K562 (cell line): ENCODE measurements at regions not wholly inside any gene's neighbourhood (a gene's known extent, or its start where the extent isn't known, plus 50 kb on each side); places are given as distances from the start of the nearest gene placed in this dataset.

ENCODE experiments used
- ATAC-seq: fragments of 200-7000 bp; cut with Tn5 transposase; 3 replicates; pipeline ENCODE4 v1.9.1; 2020; ENCODE audit warnings: moderate library complexity
- BruUV-seq: library from RNA; stranded (reverse); fragments of 400-500 nt; replicated peaks from 2 replicates; lab custom pipeline; 2021; lab: Mats Ljungman, UMichigan
- CTCF ChIA-PET: fragments of 300-600 bp; formaldehyde crosslinking; extraction: SDS; loops from one replicate; lab custom pipeline; 2021; ENCODE audit warnings: low intra/inter-chr PET ratio; lab: Yijun Ruan, JAX
- POLR2A ChIA-PET: fragments of 300-600, 350-650 bp; sonication (Branson Sonifier 250); formaldehyde crosslinking; extraction: SDS; loops from one replicate; lab custom pipeline; 2021; ENCODE audit warnings: antibody characterized with exemption, inconsistent platforms; lab: Yijun Ruan, JAX
- DNase-seq, 4 experiments: peaks; one replicate each; pipeline versions ENCODE4 v3.0.0 to v3.0.0-alpha.2; 2011 to 2018; ENCODE audit warnings: low spot score in 3 of 4, mixed read lengths in 3 of 4; ENCODE audit errors: extremely low read depth in 1 of 4
- FAIRE-seq: peaks from 2 replicates; lab custom pipeline; 2011; peaks lifted over from hg19 to GRCh38; lab: Jason Lieb, UNC
- H2AFZ ChIP-seq: 2 replicates; pipeline ENCODE4 v1.6.0; 2011; ENCODE audit warnings: low read depth, low read length, control low read depth, inconsistent platforms
- H3K27ac ChIP-seq: fragments of 200-600 bp; 3 replicates; pipeline ENCODE4 v1.8.0; 2011; ENCODE audit warnings: low read depth, mild to moderate bottlenecking, control low read depth, inconsistent platforms, low read length, moderate library complexity, mixed read lengths; ENCODE audit errors: extremely low read depth
- H3K27me3 ChIP-seq, 2 experiments: fragments of 300-600 bp in 1 of 2; 2 replicates in 1 of 2; 3 replicates in 1 of 2; pipeline versions ENCODE4 v1.6.0 to v1.8.0; 2011; ENCODE audit warnings: inconsistent platforms in 2 of 2, low read length in 2 of 2, mild to moderate bottlenecking in 1 of 2, mixed read lengths in 1 of 2, moderate library complexity in 1 of 2; ENCODE audit not compliant: control insufficient read depth in 2 of 2, insufficient read depth in 2 of 2
- H3K36me3 ChIP-seq: fragments of 300-600 bp; 3 replicates; pipeline ENCODE4 v1.8.0; 2011; ENCODE audit warnings: mild to moderate bottlenecking, low read length, inconsistent platforms; ENCODE audit not compliant: control insufficient read depth, insufficient read depth
- H3K4me1 ChIP-seq, 2 experiments: fragments of 200-600 bp in 1 of 2; replicated peaks in 1 of 2; 2 replicates in 1 of 2; 3 replicates in 1 of 2; pipeline versions ENCODE4 v1.5.1 to v1.8.0; 2011; ENCODE audit warnings: inconsistent platforms in 2 of 2, low read length in 2 of 2, mild to moderate bottlenecking in 1 of 2, mixed read lengths in 1 of 2, moderate library complexity in 1 of 2; ENCODE audit not compliant: control insufficient read depth in 2 of 2, insufficient read depth in 2 of 2
- H3K4me2 ChIP-seq: 2 replicates; pipeline ENCODE4 v1.6.1; 2011; ENCODE audit warnings: low read length, control low read depth, inconsistent platforms, mixed read lengths; ENCODE audit not compliant: insufficient read depth
- H3K4me3 ChIP-seq: fragments of 200-600 bp; sonication (generic), shearing (Covaris generic); 2 replicates; pipeline ENCODE4 v1.5.1; 2016; ENCODE audit warnings: control low read depth, inconsistent platforms
- H3K79me2 ChIP-seq: fragments of 200-600 bp; 3 replicates; pipeline ENCODE4 v1.8.0; 2011; ENCODE audit warnings: low read length, inconsistent platforms; ENCODE audit not compliant: control insufficient read depth, insufficient read depth
- H3K9ac ChIP-seq, 2 experiments: 2 replicates each; pipeline versions ENCODE4 v1.6.0 to v1.6.1; 2011; ENCODE audit warnings: low read depth in 2 of 2, low read length in 2 of 2, control low read depth in 1 of 2, inconsistent platforms in 1 of 2, mild to moderate bottlenecking in 1 of 2, mixed read lengths in 1 of 2; ENCODE audit not compliant: insufficient read depth in 1 of 2
- H3K9me1 ChIP-seq: one replicate; pipeline ENCODE4 v1.6.0; 2011; ENCODE audit warnings: inconsistent platforms, mild to moderate bottlenecking, low read length, moderate library complexity; ENCODE audit not compliant: control insufficient read depth, insufficient read depth
- H3K9me3 ChIP-seq: replicated peaks from 2 replicates; pipeline ENCODE4 v1.5.1; 2011; ENCODE audit warnings: low read depth, low read length, inconsistent platforms; ENCODE audit not compliant: control insufficient read depth, insufficient read depth
- H4K20me1 ChIP-seq: replicated peaks from 2 replicates; pipeline ENCODE4 v1.6.1; 2011; ENCODE audit warnings: low read length, inconsistent platforms, mixed read lengths; ENCODE audit not compliant: control insufficient read depth, insufficient read depth
- CHD1 ChIP-seq: fragments of 200-600 bp; sonication (generic); IDR thresholded peaks from one replicate; pipeline ENCODE4 v1.6.1; 2012; ENCODE audit warnings: mild to moderate bottlenecking, moderate library complexity, low read length, inconsistent platforms
- FOXJ3 ChIP-seq: sonication (generic); formaldehyde crosslinking; IDR thresholded peaks from 2 replicates; pipeline ENCODE4 v1.4.0; 2020; ENCODE audit warnings: mild to moderate bottlenecking, missing genetic modification reagents
- HDAC6 ChIP-seq: IDR thresholded peaks from 2 replicates; pipeline ENCODE4 v1.6.1; 2012; ENCODE audit warnings: low read depth, mild to moderate bottlenecking, control low read depth, inconsistent platforms, low read length, moderate library complexity
- L3MBTL2 ChIP-seq: fragments of 450-650 bp; IDR thresholded peaks from 2 replicates; pipeline ENCODE4 v1.6.1; 2016; ENCODE audit warnings: mild to moderate bottlenecking, moderate library complexity
- RBM34 ChIP-seq: fragments of 200-400 bp; formaldehyde crosslinking; IDR thresholded peaks from 2 replicates; pipeline ENCODE4 v1.6.1; 2018; ENCODE audit warnings: low read length, borderline replicate concordance; ENCODE audit not compliant: insufficient read depth
- SAFB2 ChIP-seq: fragments of 200-400 bp; formaldehyde crosslinking; IDR thresholded peaks from 2 replicates; pipeline ENCODE4 v1.6.1; 2018; ENCODE audit warnings: borderline replicate concordance, low read length, low read depth, moderate library complexity; ENCODE audit not compliant: severe bottlenecking
- WGBS: fragments of 100-300 bp; shearing (Covaris generic); methylation state at CpG from one replicate; pipeline ENCODE4 v1.1.6; 2016; ENCODE audit warnings: low coverage, mixed read lengths; ENCODE audit not compliant: insufficient coverage; ENCODE audit errors: missing lambda C conversion rate; 5-methylcytosine and 5-hydroxymethylcytosine counted together
- in situ Hi-C: fragments of 300-500 bp; cut with MboI; formaldehyde crosslinking; loops from 4 replicates; pipeline ENCODE4 v1.15.0; 2018; ENCODE audit warnings: inconsistent platforms, mixed read lengths
- intact Hi-C: fragments of 100-400 bp; cut with micrococcal nuclease; formaldehyde crosslinking; loops from 2 replicates; pipeline ENCODE4 v1.14.2; 2022
- TF ChIP-seq, protein P1 (sequence below): fragments of 250-450 bp; sonication (Bioruptor Pico); IDR thresholded peaks from 2 replicates; pipeline ENCODE4 v1.4.0; 2020; ENCODE audit warnings: mild to moderate bottlenecking, moderate library complexity
- TF ChIP-seq, protein P2 (sequence below): fragments of 450-650 bp; IDR thresholded peaks from one replicate; pipeline ENCODE4 v1.6.1; 2018; ENCODE audit warnings: mild to moderate bottlenecking, moderate library complexity; ENCODE audit not compliant: partially characterized antibody

DNA sequence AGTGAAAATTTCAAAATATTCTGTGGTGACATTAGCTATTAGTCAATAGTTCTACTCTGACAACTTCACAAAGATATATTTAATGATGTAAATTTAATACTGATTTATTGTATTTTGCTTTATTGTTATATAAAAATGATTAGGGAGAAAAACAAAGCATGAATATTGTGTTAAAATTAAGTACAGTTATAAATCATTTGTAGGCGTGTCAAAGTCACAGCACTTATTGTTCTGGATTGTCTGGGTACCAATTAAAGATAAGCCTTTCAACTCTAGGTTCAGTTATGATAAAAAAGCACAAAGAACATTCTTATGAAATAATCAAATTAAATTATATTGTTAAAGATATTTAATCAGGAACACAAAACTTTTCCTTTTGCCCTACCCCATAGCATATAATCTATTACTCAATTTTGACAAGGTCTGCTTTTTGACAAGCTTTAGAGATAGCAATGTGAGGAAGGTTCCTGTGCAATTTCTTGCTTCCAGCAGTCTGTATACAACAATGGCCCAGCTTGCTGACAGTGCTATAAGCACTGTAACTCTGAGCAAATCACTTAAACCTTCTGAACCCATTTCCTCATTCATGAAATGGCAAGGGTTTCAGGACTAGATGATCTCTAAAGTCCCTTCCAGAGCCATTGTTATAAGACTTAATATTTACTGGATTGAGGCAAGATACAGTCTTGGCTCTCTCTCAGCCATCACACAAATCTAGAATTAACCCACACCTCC, 910.3 kb upstream of the LCORL start:
- Histone ChIP-seq H3K27me3 (no peaks in the 10 kb centered on the region), H3K4me3 (no peak overlapping the region), H3K4me1 (no peaks in the 10 kb centered on the region), H3K4me2 (no peak overlapping the region), H3K9ac (no peak overlapping the region), H2AFZ (no peak overlapping the region), H3K9me1 (no peaks in the 10 kb centered on the region), H3K36me3 (no peaks in the 10 kb centered on the region), H3K9me3 (no peaks in the 10 kb centered on the region), H3K27ac (no peak overlapping the region), H3K79me2 (no peaks in the 10 kb centered on the region), H4K20me1 (no peaks in the 10 kb centered on the region)
- TF ChIP-seq CHD1 (no peak), HDAC6 (no peak), RBM34 (no peak), L3MBTL2 (no peak)
- POLR2A ChIA-PET = no interaction called here
- CTCF ChIA-PET = no interaction called here
- WGBS = 5% methylated on average over 1 of the region's 1 CpG
- DNase-seq (no peak), ATAC-seq (no peak), FAIRE-seq (no peak)
- in situ Hi-C loops = no loop called here
- intact Hi-C loops = no loop called here
- no TSS peak for BruUV-seq

DNA sequence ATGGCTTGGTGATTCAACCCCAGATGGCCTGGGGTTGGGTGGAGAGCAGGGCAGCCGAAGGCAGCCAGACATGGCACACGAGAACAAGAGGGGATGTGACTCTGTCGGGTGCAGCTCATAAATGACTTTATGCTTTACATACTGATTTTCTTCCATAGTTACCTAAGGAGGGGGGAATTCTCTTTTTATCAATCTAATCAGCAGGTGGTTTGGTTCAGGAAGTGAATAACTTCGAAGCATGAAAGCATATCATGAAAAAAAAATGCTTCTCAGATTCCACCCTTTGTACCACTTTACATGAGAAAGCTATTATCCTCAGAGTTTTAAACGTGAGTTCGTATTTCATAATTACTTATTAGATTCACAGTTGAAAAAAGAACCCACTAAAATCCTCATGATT, 908.9 kb upstream of the LCORL start:
- in situ Hi-C loops (no loop called here), intact Hi-C loops (no loop called here)
- Histone ChIP-seq H3K27ac (no peak overlapping the region), H3K4me1 (no peaks in the 10 kb centered on the region), H3K4me2 (no peak overlapping the region), H4K20me1 (no peaks in the 10 kb centered on the region), H3K27me3 (no peaks in the 10 kb centered on the region), H3K9me3 (no peaks in the 10 kb centered on the region), H3K79me2 (no peaks in the 10 kb centered on the region), H3K9ac (no peak overlapping the region), H2AFZ (no peak overlapping the region), H3K4me3 (no peak overlapping the region), H3K9me1 (no peaks in the 10 kb centered on the region), H3K36me3 (no peaks in the 10 kb centered on the region)
- FAIRE-seq = no peak
- CTCF ChIA-PET = no interaction called here
- TF ChIP-seq, protein P1, sequence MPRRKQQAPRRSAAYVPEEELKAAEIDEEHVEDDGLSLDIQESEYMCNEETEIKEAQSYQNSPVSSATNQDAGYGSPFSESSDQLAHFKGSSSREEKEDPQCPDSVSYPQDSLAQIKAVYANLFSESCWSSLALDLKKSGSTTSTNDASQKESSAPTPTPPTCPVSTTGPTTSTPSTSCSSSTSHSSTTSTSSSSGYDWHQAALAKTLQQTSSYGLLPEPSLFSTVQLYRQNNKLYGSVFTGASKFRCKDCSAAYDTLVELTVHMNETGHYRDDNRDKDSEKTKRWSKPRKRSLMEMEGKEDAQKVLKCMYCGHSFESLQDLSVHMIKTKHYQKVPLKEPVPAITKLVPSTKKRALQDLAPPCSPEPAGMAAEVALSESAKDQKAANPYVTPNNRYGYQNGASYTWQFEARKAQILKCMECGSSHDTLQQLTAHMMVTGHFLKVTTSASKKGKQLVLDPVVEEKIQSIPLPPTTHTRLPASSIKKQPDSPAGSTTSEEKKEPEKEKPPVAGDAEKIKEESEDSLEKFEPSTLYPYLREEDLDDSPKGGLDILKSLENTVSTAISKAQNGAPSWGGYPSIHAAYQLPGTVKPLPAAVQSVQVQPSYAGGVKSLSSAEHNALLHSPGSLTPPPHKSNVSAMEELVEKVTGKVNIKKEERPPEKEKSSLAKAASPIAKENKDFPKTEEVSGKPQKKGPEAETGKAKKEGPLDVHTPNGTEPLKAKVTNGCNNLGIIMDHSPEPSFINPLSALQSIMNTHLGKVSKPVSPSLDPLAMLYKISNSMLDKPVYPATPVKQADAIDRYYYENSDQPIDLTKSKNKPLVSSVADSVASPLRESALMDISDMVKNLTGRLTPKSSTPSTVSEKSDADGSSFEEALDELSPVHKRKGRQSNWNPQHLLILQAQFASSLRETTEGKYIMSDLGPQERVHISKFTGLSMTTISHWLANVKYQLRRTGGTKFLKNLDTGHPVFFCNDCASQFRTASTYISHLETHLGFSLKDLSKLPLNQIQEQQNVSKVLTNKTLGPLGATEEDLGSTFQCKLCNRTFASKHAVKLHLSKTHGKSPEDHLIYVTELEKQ (CRISPR knock-in tag) = no peak
- TF ChIP-seq FOXJ3 (no peak), SAFB2 (no peak)
- TF ChIP-seq, protein P2, sequence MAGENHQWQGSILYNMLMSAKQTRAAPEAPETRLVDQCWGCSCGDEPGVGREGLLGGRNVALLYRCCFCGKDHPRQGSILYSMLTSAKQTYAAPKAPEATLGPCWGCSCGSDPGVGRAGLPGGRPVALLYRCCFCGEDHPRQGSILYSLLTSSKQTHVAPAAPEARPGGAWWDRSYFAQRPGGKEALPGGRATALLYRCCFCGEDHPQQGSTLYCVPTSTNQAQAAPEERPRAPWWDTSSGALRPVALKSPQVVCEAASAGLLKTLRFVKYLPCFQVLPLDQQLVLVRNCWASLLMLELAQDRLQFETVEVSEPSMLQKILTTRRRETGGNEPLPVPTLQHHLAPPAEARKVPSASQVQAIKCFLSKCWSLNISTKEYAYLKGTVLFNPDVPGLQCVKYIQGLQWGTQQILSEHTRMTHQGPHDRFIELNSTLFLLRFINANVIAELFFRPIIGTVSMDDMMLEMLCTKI = no peak
- 0% methylated on average over 6 of the region's 6 CpGs for WGBS
- no TSS peak for BruUV-seq
- POLR2A ChIA-PET = no interaction called here
- DNase-seq = no peak
- no peak for ATAC-seq
